H1 (cell line): ENCODE measurements at regions not wholly inside any gene's neighbourhood (a gene's known extent, or its start where the extent isn't known, plus 50 kb on each side); places are given as distances from the start of the nearest gene placed in this dataset.

Experiments
- BRCA1 ChIP-seq: IDR thresholded peaks from 2 replicates; pipeline ENCODE4 v1.6.1; 2012; ENCODE audit warnings: low read depth, low read length, improper control_type of control experiment
- CREB1 ChIP-seq: IDR thresholded peaks from 2 replicates; pipeline ENCODE4 v1.6.1; 2012; ENCODE audit warnings: inconsistent platforms
- EZH2 ChIP-seq: fragments of 200-600 bp; sonication (generic); IDR thresholded peaks from 2 replicates; pipeline ENCODE4 v1.7.1; 2012; ENCODE audit warnings: low read depth, mild to moderate bottlenecking, moderate library complexity, low read length, inconsistent platforms; ENCODE audit not compliant: severe bottlenecking
- FOSL1 ChIP-seq: IDR thresholded peaks from 2 replicates; pipeline ENCODE4 v1.6.1; 2011; ENCODE audit warnings: mild to moderate bottlenecking, low read depth, low read length, moderate library complexity; ENCODE audit not compliant: insufficient read depth
- JUN ChIP-seq: IDR thresholded peaks from 2 replicates; pipeline ENCODE4 v1.6.1; 2011; ENCODE audit warnings: low read depth, mild to moderate bottlenecking, improper control_type of control experiment, low read length
- JUND ChIP-seq: IDR thresholded peaks from 2 replicates; pipeline ENCODE4 v1.6.1; 2011; ENCODE audit warnings: mild to moderate bottlenecking, improper control_type of control experiment, low read length
- MAFK ChIP-seq: IDR thresholded peaks from 2 replicates; pipeline ENCODE4 v1.6.1; 2012; ENCODE audit warnings: low read depth, mild to moderate bottlenecking, improper control_type of control experiment, low read length
- MAX ChIP-seq: IDR thresholded peaks from 2 replicates; pipeline ENCODE4 v1.6.1; 2012; ENCODE audit warnings: inconsistent platforms
- NANOG ChIP-seq: IDR thresholded peaks from 2 replicates; pipeline ENCODE4 v1.6.1; 2011; ENCODE audit warnings: low read length, low read depth, mild to moderate bottlenecking, inconsistent platforms; ENCODE audit not compliant: insufficient read depth, poor library complexity, severe bottlenecking
- RAD21 ChIP-seq, 2 experiments: IDR thresholded peaks in 1 of 2; conservative IDR thresholded peaks in 1 of 2; 2 replicates each; pipeline ENCODE4 v1.6.1; 2011; ENCODE audit warnings: low read depth in 2 of 2, low read length in 2 of 2, improper control_type of control experiment in 1 of 2, inconsistent platforms in 1 of 2, mild to moderate bottlenecking in 1 of 2, moderate library complexity in 1 of 2
- RBBP5 ChIP-seq: IDR thresholded peaks from 2 replicates; pipeline ENCODE4 v1.7.1; 2012; ENCODE audit warnings: low read depth, mild to moderate bottlenecking, inconsistent platforms, low read length, moderate library complexity, borderline replicate concordance
- RNF2 ChIP-seq: fragments of 200-900, 300-1000 bp; sonication (generic); IDR thresholded peaks from 2 replicates; pipeline ENCODE4 v1.7.1; 2016; ENCODE audit warnings: borderline replicate concordance, low read depth, mild to moderate bottlenecking, antibody characterized with exemption, low read length; ENCODE audit not compliant: poor library complexity, severe bottlenecking; ENCODE audit errors: missing control alignments
- SP1 ChIP-seq: IDR thresholded peaks from 2 replicates; pipeline ENCODE4 v1.6.1; 2011; ENCODE audit warnings: low read depth, low read length
- SUZ12 ChIP-seq: fragments of 200-600 bp; sonication (generic); IDR thresholded peaks from 2 replicates; pipeline ENCODE4 v1.6.1; 2012; ENCODE audit warnings: mild to moderate bottlenecking, inconsistent platforms, low read length, moderate library complexity, mixed read lengths
- TEAD4 ChIP-seq: IDR thresholded peaks from 2 replicates; pipeline ENCODE4 v1.6.1; 2012; ENCODE audit warnings: low read depth, low read length, inconsistent platforms, mixed read lengths
- ZNF274 ChIP-seq: IDR thresholded peaks from 2 replicates; pipeline ENCODE4 v1.7.0; 2012; ENCODE audit warnings: low read length, borderline replicate concordance; ENCODE audit errors: extremely low read depth
- TF ChIP-seq, protein P1 (sequence below): IDR thresholded peaks from 2 replicates; pipeline ENCODE4 v1.6.1; 2011; ENCODE audit warnings: low read depth, mild to moderate bottlenecking, low read length; ENCODE audit not compliant: insufficient read depth

- TF ChIP-seq, protein P1, sequence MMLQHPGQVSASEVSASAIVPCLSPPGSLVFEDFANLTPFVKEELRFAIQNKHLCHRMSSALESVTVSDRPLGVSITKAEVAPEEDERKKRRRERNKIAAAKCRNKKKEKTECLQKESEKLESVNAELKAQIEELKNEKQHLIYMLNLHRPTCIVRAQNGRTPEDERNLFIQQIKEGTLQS, result no peak
- TF ChIP-seq SP1 (peak; percentile 91), NANOG (peak; percentile 27), RBBP5 (peak; percentile 88; the same call in 1 of the 2 replicates), CREB1 (no peak), SUZ12 (no peak), FOSL1 (no peak), MAX (no peak), BRCA1 (no peak), RNF2 (no peak), MAFK (no peak), JUND (no peak), JUN (no peak), ZNF274 (no peak), RAD21 (IDR thresholded peaks at IDR 0.05 in 1 of 2, conservative IDR thresholded peaks at IDR 0.05 in 1 of 2; ENCODE audit: low read depth in 2 of 2, low read length in 2 of 2) (peak in 1 of 2 experiments; percentile 19; a peak in 1 of 4 replicates), TEAD4 (no peak), EZH2 (no peak)
Measured at GRCh38 chrX:39816871-39817731, 280.7 kb downstream of the BCOR start (continued).
